ENCODE measurements at regions not wholly inside any gene's neighbourhood (a gene's known extent, or its start where the extent isn't known, plus 50 kb on each side); places are given as distances from the start of the nearest gene placed in this dataset.

GRCh38 chr4:126775485-126776106, 857.2 kb upstream of the INTU start (continued):
- TF ChIP-seq ZNF281 (CRISPR knock-in tag; IDR thresholded peaks at IDR 0.05) (no peak), FOXJ3 (CRISPR knock-in tag; IDR thresholded peaks at IDR 0.05; ENCODE audit: borderline replicate concordance) (no peak), KAT7 (CRISPR knock-in tag; IDR thresholded peaks at IDR 0.05; ENCODE audit: borderline replicate concordance) (no peak), CREM (CRISPR knock-in tag; IDR thresholded peaks at IDR 0.05) (no peak), RELA (CRISPR knock-in tag; IDR thresholded peaks at IDR 0.05; ENCODE audit: borderline replicate concordance) (no peak), FOXP4 (CRISPR knock-in tag; IDR thresholded peaks at IDR 0.05) (no peak), FOXP1 (CRISPR knock-in tag; IDR thresholded peaks at IDR 0.05; ENCODE audit: borderline replicate concordance) (no peak), PRDM15 (CRISPR knock-in tag; IDR thresholded peaks at IDR 0.05) (no peak), ZMAT4 (CRISPR knock-in tag; IDR thresholded peaks at IDR 0.05) (no peak)

GRCh38 chr4:126776361-126776760, 856.4 kb upstream of the INTU start:
- Mint-ChIP-seq H3K27me3 (ENCODE audit: low read depth) (no peaks in the 10 kb centered on the region), H3K4me3 (no peak overlapping the region), H3K27ac (no peak overlapping the region), H3K4me1 (peaks cover 19% of the 10 kb centered on the region), H3K9me3 (no peaks in the 10 kb centered on the region), H3K36me3 (peaks cover 3% of the 10 kb centered on the region; the same call in 1 of the 2 replicates)
- no peak for ATAC-seq
- no peak for DNase-seq (ENCODE audit: low spot score)
- POLR2A ChIA-PET = interaction anchor here (0.7 kb wide), 1 partner anchor 117 kb away, joined by 3 read pairs; no protein-coding TSS in a partner anchor
- CTCF ChIA-PET = no interaction called here
- TF ChIP-seq ZBTB21 (CRISPR knock-in tag; IDR thresholded peaks at IDR 0.05; ENCODE audit: borderline replicate concordance) (no peak), AFF4 (CRISPR knock-in tag; IDR thresholded peaks at IDR 0.05; ENCODE audit: borderline replicate concordance) (no peak), FOXK1 (CRISPR knock-in tag; IDR thresholded peaks at IDR 0.05) (no peak), OVOL2 (CRISPR knock-in tag; IDR thresholded peaks at IDR 0.05; ENCODE audit: borderline replicate concordance) (no peak), NR2C2 (CRISPR knock-in tag; IDR thresholded peaks at IDR 0.05) (no peak), ATF1 (CRISPR knock-in tag; IDR thresholded peaks at IDR 0.05) (no peak), CBFB (CRISPR knock-in tag; IDR thresholded peaks at IDR 0.05; ENCODE audit: low read depth) (no peak), ZNF232 (CRISPR knock-in tag; IDR thresholded peaks at IDR 0.05) (no peak), E2F5 (CRISPR knock-in tag; IDR thresholded peaks at IDR 0.05) (no peak), E2F1 (CRISPR knock-in tag; IDR thresholded peaks at IDR 0.05) (no peak)
